ENCODE measurements at regions not wholly inside any gene's neighbourhood (a gene's known extent, or its start where the extent isn't known, plus 50 kb on each side); places are given as distances from the start of the nearest gene placed in this dataset.

DNA sequence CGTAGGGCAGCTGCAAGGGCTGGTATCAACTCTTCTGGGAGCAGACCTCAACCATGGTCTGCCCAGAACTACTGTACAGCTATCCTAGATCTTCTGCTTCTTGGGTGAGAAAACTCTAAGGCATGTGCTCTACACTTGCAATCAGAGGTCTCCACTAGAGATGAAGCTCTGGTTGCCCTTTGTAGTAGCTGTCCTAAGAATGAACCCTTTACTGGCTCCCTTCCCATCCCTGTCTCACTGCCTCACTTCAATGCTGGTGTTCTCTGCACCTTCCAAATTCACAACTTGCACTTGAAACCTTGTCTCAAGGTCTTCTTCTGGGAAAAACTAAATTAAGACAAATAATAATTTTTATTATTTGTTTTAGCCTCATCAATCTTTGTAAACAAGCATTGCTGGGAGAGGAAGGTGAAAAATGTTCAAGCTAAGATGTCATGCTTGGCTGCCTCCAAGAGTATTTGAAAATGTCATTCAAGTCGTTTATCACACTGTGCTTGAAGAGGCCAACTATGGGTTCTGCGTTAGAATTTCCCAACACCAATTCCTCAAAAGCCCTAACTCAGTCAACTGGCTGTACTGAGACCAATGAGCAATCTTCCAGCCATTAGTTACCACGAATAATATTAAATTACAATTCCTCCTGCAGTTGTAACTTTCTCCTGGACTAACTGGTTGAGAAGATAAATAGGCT is 216.9 kb upstream of the ADRA1D start:
- H3K27ac ChIP-seq (ENCODE audit: control insufficient read depth, insufficient read depth), result no peak overlapping the region
- H3K4me1 ChIP-seq (ENCODE audit: control insufficient read depth, insufficient read depth, low read length), result no peaks in the 10 kb centered on the region
- ChIA-PET SMC1A (ENCODE audit: uncharacterized antibody, unreplicated experiment) (interaction anchor here (0.8 kb wide), 1 partner anchor 10 kb away, joined by 3 read pairs; no protein-coding TSS in a partner anchor), POLR2A (no interaction called here), RAD21 (ENCODE audit: unreplicated experiment) (no interaction called here), CTCF (no interaction called here)
- H3K27me3 ChIP-seq (replicated peaks in 1 of 2; ENCODE audit: control insufficient read depth in 2 of 2, insufficient read depth in 2 of 2, low read length in 1 of 2), result peaks cover 0 to 2% of the 10 kb centered on the region in 2 experiments; a peak in 2 of 4 replicates
- no TSS peak for BruUV-seq (replicated peaks)
- no peak overlapping the region for H3K4me2 ChIP-seq (ENCODE audit: control insufficient read depth, insufficient read depth)
- WGBS (ENCODE audit: insufficient coverage, insufficient replicate concordance, low lambda C conversion rate, missing lambda C conversion rate), result 14% methylated on average over 4 of the region's 4 CpGs
- in situ Hi-C loops (cut with MboI) (no loop called here), intact Hi-C loops (cut with micrococcal nuclease; ENCODE audit: unreplicated experiment) (no loop called here)
- H3K79me2 ChIP-seq (ENCODE audit: control insufficient read depth, insufficient read depth, low read length), result no peaks in the 10 kb centered on the region
- H3K9me3 ChIP-seq (replicated peaks; ENCODE audit: control insufficient read depth, insufficient read depth, low read length), result no peaks in the 10 kb centered on the region
- H2AFZ ChIP-seq (ENCODE audit: control insufficient read depth, low read depth, low read length), result no peak overlapping the region
- no peaks in the 10 kb centered on the region for H3K36me3 ChIP-seq (ENCODE audit: control insufficient read depth in 2 of 2, insufficient read depth in 2 of 2, low read length in 1 of 2)
- ATAC-seq (no peak), FAIRE-seq (no peak), DNase-seq (ENCODE audit: low read depth, low spot score) (no peak)
- no peaks in the 10 kb centered on the region for H4K20me1 ChIP-seq (ENCODE audit: control insufficient read depth, insufficient read depth)
- TF ChIP-seq NR2F1 (conservative IDR thresholded peaks at IDR 0.05) (no peak), PAX5 (IDR thresholded peaks at IDR 0.05; ENCODE audit: borderline replicate concordance, low read depth, low read length) (peak; percentile 77; the same call in 1 of the 2 replicates)
- H3K9ac ChIP-seq (ENCODE audit: control insufficient read depth, insufficient read depth, low read length), result no peak overlapping the region
- no peak overlapping the region for H3K4me3 ChIP-seq

DNA sequence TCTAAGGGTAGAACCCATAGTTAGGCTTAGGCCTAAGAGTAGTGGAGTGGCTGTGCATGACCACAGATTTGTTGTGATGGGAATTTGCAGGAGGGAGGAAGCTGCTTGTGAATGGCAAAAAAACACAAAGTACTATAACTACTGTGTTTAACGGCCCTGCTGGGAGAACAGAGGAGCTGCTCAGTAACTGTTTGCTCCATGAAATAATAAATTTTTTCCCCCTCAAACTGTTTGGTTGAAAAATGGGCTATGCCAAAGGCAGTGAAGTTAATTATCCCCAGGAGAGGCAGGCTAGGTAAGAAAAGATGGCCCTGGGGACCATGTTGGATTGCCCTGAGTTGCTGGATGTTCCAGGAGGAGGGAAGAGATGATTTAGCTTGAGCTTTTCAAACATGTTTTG is 216.1 kb upstream of the ADRA1D start:
- Histone ChIP-seq H3K79me2 (ENCODE audit: control insufficient read depth, insufficient read depth, low read length) (no peaks in the 10 kb centered on the region), H3K9me3 (replicated peaks; ENCODE audit: control insufficient read depth, insufficient read depth, low read length) (no peaks in the 10 kb centered on the region), H3K27me3 (replicated peaks in 1 of 2; ENCODE audit: control insufficient read depth in 2 of 2, insufficient read depth in 2 of 2, low read length in 1 of 2) (peaks cover 0 to 2% of the 10 kb centered on the region in 2 experiments; a peak in 2 of 4 replicates), H3K36me3 (ENCODE audit: control insufficient read depth in 2 of 2, insufficient read depth in 2 of 2, low read length in 1 of 2) (no peaks in the 10 kb centered on the region), H2AFZ (ENCODE audit: control insufficient read depth, low read depth, low read length) (no peak overlapping the region), H3K4me1 (ENCODE audit: control insufficient read depth, insufficient read depth, low read length) (no peaks in the 10 kb centered on the region), H3K4me2 (ENCODE audit: control insufficient read depth, insufficient read depth) (no peak overlapping the region), H4K20me1 (ENCODE audit: control insufficient read depth, insufficient read depth) (no peaks in the 10 kb centered on the region), H3K27ac (ENCODE audit: control insufficient read depth, insufficient read depth) (no peak overlapping the region), H3K4me3 (no peak overlapping the region), H3K9ac (ENCODE audit: control insufficient read depth, insufficient read depth, low read length) (no peak overlapping the region)
- RAD21 ChIA-PET (ENCODE audit: unreplicated experiment), result no interaction called here
- FAIRE-seq, result no peak
- CTCF ChIA-PET, result no interaction called here
- in situ Hi-C loops (cut with MboI), result no loop called here
- WGBS (ENCODE audit: insufficient coverage, insufficient replicate concordance, low lambda C conversion rate, missing lambda C conversion rate), result 7% methylated on average over 1 of the region's 1 CpG
- no TSS peak for BruUV-seq (replicated peaks)
- DNase-seq (ENCODE audit: low read depth, low spot score), result no peak
- intact Hi-C loops (cut with micrococcal nuclease; ENCODE audit: unreplicated experiment), result no loop called here
- POLR2A ChIA-PET, result no interaction called here
- ATAC-seq, result no peak
- SMC1A ChIA-PET (ENCODE audit: uncharacterized antibody, unreplicated experiment), result no interaction called here
- no peak for TF ChIP-seq HDGF (IDR thresholded peaks at IDR 0.05)
- no peak for TF ChIP-seq YY1 (IDR thresholded peaks at IDR 0.05; ENCODE audit: low read depth, low read length)
- TF ChIP-seq, protein P1, sequence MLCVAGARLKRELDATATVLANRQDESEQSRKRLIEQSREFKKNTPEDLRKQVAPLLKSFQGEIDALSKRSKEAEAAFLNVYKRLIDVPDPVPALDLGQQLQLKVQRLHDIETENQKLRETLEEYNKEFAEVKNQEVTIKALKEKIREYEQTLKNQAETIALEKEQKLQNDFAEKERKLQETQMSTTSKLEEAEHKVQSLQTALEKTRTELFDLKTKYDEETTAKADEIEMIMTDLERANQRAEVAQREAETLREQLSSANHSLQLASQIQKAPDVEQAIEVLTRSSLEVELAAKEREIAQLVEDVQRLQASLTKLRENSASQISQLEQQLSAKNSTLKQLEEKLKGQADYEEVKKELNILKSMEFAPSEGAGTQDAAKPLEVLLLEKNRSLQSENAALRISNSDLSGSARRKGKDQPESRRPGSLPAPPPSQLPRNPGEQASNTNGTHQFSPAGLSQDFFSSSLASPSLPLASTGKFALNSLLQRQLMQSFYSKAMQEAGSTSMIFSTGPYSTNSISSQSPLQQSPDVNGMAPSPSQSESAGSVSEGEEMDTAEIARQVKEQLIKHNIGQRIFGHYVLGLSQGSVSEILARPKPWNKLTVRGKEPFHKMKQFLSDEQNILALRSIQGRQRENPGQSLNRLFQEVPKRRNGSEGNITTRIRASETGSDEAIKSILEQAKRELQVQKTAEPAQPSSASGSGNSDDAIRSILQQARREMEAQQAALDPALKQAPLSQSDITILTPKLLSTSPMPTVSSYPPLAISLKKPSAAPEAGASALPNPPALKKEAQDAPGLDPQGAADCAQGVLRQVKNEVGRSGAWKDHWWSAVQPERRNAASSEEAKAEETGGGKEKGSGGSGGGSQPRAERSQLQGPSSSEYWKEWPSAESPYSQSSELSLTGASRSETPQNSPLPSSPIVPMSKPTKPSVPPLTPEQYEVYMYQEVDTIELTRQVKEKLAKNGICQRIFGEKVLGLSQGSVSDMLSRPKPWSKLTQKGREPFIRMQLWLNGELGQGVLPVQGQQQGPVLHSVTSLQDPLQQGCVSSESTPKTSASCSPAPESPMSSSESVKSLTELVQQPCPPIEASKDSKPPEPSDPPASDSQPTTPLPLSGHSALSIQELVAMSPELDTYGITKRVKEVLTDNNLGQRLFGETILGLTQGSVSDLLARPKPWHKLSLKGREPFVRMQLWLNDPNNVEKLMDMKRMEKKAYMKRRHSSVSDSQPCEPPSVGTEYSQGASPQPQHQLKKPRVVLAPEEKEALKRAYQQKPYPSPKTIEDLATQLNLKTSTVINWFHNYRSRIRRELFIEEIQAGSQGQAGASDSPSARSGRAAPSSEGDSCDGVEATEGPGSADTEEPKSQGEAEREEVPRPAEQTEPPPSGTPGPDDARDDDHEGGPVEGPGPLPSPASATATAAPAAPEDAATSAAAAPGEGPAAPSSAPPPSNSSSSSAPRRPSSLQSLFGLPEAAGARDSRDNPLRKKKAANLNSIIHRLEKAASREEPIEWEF (IDR thresholded peaks at IDR 0.05; ENCODE audit: insufficient replicate concordance, low read depth, low read length), result no peak
- TF ChIP-seq ASH2L (IDR thresholded peaks at IDR 0.05; ENCODE audit: borderline replicate concordance, low read depth), result no peak
- no peak for TF ChIP-seq SMARCA5 (IDR thresholded peaks at IDR 0.05)
- TF ChIP-seq NFIC (IDR thresholded peaks at IDR 0.05; ENCODE audit: low read depth, low read length), result no peak
- no peak for TF ChIP-seq RFX5 (IDR thresholded peaks at IDR 0.05; ENCODE audit: low read depth, low read length)
- TF ChIP-seq, protein P2, sequence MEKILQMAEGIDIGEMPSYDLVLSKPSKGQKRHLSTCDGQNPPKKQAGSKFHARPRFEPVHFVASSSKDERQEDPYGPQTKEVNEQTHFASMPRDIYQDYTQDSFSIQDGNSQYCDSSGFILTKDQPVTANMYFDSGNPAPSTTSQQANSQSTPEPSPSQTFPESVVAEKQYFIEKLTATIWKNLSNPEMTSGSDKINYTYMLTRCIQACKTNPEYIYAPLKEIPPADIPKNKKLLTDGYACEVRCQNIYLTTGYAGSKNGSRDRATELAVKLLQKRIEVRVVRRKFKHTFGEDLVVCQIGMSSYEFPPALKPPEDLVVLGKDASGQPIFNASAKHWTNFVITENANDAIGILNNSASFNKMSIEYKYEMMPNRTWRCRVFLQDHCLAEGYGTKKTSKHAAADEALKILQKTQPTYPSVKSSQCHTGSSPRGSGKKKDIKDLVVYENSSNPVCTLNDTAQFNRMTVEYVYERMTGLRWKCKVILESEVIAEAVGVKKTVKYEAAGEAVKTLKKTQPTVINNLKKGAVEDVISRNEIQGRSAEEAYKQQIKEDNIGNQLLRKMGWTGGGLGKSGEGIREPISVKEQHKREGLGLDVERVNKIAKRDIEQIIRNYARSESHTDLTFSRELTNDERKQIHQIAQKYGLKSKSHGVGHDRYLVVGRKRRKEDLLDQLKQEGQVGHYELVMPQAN (conservative IDR thresholded peaks at IDR 0.05), result no peak
- TF ChIP-seq IKZF1 (conservative IDR thresholded peaks at IDR 0.05), result no peak
- no peak for TF ChIP-seq SUZ12 (IDR thresholded peaks at IDR 0.05; ENCODE audit: unreplicated experiment)

Data from GM12878 (cell line).